ENCODE measurements at regions not wholly inside any gene's neighbourhood (a gene's known extent, or its start where the extent isn't known, plus 50 kb on each side); places are given as distances from the start of the nearest gene placed in this dataset.

GRCh38 chr21:15669247-15669646 is 60.5 kb upstream of the USP25 start:
- TF ChIP-seq ZNF175 (CRISPR knock-in tag; IDR thresholded peaks at IDR 0.05; ENCODE audit: low read depth) (no peak), RNF2 (IDR thresholded peaks at IDR 0.05) (no peak), YY1 (IDR thresholded peaks at IDR 0.05; ENCODE audit: borderline replicate concordance in 1 of 3, control insufficient read depth in 1 of 3, extremely low read depth in 1 of 3, insufficient read depth in 3 of 3, insufficient read length in 1 of 3, insufficient replicate concordance in 2 of 3, low read depth in 1 of 3, low read length in 2 of 3) (no peak), POLR2A (conservative IDR thresholded peaks at IDR 0.05) (no peak), CXXC5 (CRISPR knock-in tag; IDR thresholded peaks at IDR 0.05) (no peak), CTCF (IDR thresholded peaks at IDR 0.05 in 2 of 3, conservative IDR thresholded peaks at IDR 0.05 in 1 of 3; ENCODE audit: insufficient read depth in 2 of 3, low read depth in 1 of 3, low read length in 3 of 3) (no peak), MED1 (CRISPR knock-in tag; IDR thresholded peaks at IDR 0.05; ENCODE audit: borderline replicate concordance) (no peak), ZNF707 (CRISPR knock-in tag; conservative IDR thresholded peaks at IDR 0.05) (no peak), ZNF121 (CRISPR knock-in tag; conservative IDR thresholded peaks at IDR 0.05) (no peak), E2F1 (CRISPR knock-in tag; IDR thresholded peaks at IDR 0.05) (no peak)
- TF ChIP-seq, protein P1, sequence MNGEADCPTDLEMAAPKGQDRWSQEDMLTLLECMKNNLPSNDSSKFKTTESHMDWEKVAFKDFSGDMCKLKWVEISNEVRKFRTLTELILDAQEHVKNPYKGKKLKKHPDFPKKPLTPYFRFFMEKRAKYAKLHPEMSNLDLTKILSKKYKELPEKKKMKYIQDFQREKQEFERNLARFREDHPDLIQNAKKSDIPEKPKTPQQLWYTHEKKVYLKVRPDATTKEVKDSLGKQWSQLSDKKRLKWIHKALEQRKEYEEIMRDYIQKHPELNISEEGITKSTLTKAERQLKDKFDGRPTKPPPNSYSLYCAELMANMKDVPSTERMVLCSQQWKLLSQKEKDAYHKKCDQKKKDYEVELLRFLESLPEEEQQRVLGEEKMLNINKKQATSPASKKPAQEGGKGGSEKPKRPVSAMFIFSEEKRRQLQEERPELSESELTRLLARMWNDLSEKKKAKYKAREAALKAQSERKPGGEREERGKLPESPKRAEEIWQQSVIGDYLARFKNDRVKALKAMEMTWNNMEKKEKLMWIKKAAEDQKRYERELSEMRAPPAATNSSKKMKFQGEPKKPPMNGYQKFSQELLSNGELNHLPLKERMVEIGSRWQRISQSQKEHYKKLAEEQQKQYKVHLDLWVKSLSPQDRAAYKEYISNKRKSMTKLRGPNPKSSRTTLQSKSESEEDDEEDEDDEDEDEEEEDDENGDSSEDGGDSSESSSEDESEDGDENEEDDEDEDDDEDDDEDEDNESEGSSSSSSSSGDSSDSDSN (IDR thresholded peaks at IDR 0.05; ENCODE audit: borderline replicate concordance in 1 of 2, low read depth in 2 of 2, low read length in 2 of 2) = no peak
